Stimulated activated CD8-positive, alpha-beta memory T cell treated with anti-CD3 and anti-CD28 coated beads, Interleukin-2, amount 100 ng/mL, for 1 hour (primary cell): ENCODE measurements at regions not wholly inside any gene's neighbourhood (a gene's known extent, or its start where the extent isn't known, plus 50 kb on each side); places are given as distances from the start of the nearest gene placed in this dataset.
"Not testable (repeated sequence)": the region's sequence is repeated elsewhere in the genome, so short reads cannot be mapped to it uniquely, and the experiment has no call there.

Source experiments
- DNase-seq, 2 donors: peaks; one replicate each; pipeline ENCODE4 v3.0.0-alpha.2; 2020; ENCODE audit warnings: low read depth in 2 of 2

DNA sequence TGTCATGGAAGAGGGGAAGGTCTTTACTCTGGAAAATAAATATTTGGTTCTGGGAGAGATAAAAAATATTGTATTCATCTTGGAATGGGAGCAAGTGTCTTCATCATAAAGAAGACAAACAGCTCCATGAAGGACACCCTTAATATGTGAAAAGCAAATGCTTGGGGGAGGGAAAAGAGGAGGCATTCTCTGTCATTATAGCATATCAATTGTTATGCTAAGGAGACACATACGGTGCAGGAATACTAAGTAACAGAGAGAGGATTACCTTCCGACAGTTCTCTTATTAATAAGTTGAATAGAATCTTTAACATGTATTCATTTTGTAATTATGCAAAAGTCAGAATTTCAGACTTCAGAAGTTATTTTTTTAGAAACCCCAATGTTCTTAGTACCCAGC is 634.4 kb downstream of the UTRN start:
- no peak for DNase-seq

DNA sequence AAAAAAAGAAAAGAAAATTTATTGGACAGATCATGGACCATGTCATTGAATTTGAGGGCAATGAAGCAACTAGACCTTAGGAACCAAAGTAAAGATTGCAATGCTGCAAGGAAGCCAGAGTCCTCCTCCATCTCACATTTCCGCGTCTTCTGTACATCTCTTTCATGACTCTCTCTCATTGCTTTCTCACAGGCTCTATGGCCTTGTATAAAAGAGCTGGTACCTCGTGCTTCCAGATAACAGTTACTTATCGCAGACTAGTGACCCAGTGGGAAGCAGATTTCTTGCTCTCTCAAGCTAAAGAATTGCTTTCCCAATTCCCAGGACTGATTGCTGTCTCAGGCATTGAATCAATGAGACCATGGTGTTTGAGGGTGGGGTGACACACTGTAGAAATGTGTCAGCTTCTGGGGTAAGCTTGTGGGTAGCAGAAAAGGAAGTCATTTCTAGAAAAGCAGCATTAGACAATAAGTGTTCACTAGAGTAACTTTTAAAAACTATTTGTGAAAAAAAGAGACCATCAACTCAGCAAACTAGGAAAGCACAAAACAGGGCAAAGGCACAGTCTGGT is 635.3 kb downstream of the UTRN start:
- DNase-seq = no peak

DNA sequence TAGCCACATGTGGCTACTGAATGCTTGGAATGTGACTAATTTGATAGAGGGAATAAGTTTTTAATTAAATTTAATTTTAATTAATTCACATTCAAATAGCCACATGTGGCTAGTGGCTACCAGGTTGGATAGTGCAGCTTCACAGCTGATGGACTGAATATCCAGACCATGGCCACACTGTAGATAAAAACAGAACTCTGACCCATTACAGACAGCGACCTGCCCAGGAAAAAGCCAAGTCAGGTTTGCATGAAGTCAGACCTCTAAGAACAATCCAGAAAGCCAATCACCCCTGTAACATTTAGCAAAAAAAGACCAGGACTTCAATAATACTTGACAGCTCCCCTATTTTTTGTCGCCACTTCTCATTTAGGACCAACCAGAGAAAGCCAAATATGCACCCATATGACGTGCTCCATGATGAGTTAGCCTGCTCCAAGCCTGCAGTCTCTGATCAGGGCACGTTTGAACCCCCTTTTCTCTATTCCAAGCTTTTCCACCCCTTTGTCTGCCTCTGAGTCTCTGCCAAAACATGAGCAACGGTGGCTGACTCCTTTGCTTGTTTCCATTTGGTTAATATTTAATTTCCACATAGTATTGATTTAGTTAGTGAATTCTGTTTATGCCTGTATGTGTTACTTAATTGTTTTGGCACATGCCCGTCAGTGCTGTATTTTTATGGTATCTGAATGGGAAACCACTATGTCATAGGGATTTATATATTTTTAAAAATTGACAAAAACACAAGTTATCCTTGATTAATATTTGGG is 636.3 kb downstream of the UTRN start:
- DNase-seq = no peak

DNA sequence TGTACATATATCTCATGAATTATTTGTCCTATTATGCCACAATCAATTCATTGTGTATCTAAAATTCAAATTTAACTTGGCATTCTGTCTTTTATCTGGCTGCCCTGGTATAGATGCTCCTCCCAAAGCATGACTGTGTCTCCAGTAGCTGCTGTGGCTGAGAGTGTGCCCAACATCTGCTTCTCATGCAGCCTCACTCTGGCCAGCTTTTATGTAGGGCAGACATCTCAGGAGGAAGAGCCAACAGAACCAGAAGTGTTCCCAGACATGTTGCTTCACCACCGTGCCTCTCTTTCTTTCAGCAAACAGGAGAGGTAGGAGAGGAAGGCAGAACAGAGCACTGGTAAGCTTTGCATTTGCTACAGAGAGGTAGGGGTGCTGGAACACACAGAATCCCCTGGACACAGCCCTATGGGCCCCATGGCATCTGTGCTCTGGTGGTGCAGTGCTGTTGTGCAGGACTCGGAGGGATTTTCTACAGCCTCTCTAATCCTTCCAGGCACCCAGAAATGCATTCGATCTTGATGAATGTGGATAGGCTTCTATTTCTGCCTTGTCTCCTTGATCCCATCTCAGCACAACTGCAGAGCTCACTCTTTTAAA is 637.1 kb downstream of the UTRN start:
- no peak for DNase-seq

- DNase-seq = not testable (repeated sequence)
These were observed 637.8 kb downstream of the UTRN start for GRCh38 chr6:144922771-144923490.

GRCh38 chr6:144923491-144923787 is 638.3 kb downstream of the UTRN start:
- DNase-seq = not testable (repeated sequence)

DNA sequence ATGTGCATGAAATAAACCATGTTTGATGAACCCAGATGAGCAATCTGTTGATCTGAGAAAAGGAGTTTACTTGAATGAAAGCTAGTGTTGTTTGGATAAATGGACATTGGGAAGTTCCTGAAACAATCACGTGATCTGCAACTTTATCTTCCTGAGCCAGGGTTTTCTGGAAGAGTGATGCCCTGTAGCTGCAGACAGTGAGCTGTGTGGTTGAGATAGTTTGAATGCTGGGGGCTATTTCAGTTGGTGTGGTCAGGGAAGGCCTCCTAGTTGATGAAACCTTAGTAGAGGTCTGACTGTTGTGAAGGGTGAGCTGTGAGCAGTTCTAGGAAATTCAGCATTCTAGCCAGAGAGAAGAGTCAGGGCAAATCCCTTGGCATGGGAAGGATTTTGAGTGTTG is 643.7 kb downstream of the UTRN start:
- DNase-seq = no peak

- no peak for DNase-seq
These were observed 644.1 kb downstream of the UTRN start for GRCh38 chr6:144929262-144929661.

DNA sequence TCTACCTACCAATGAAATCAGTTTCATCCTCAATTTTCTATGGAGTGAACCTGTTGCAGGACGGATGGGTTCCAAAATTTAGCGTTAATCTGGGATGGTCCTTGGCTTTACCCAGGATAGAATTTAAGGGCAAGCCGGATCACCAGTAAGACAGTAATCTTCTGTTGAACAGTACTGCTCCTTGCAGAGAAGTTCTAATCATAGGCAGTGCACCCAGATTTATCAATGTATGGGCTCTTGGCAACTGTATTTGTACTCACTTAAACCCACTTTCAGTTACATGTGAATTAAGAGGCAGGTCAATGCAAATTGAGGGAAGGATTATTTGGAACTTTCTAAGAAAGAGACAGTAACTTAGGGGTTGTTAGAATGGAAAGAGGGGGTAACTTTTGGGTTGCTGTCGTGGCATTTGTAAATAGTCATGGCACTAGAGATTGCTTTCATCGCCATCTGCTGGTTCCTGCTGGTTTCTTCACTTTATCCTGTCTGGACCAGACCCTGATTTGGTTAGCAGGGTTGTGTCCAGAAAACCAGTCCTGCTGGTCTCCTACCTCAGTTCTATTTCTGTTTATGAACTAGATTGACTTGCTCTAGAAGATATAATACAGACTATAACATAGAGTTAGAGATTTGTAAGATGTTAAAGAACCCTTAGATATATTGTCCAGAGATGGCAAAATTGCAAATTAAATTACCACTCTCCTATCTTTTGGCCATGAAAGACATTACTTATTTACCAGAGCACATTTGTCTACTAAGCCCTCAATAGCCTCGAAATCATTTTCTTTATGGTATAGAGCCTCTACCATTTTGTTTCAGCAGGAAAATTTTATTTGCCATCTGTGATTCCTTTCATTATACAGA is 646.3 kb downstream of the UTRN start:
- DNase-seq = no peak

GRCh38 chr6:144932621-144933020 is 647.5 kb downstream of the UTRN start:
- DNase-seq = no peak

GRCh38 chr6:144935181-144935580 is 650.0 kb downstream of the UTRN start:
- DNase-seq = no peak

- DNase-seq = no peak
These were observed 650.5 kb downstream of the UTRN start for GRCh38 chr6:144935661-144936060.

DNA sequence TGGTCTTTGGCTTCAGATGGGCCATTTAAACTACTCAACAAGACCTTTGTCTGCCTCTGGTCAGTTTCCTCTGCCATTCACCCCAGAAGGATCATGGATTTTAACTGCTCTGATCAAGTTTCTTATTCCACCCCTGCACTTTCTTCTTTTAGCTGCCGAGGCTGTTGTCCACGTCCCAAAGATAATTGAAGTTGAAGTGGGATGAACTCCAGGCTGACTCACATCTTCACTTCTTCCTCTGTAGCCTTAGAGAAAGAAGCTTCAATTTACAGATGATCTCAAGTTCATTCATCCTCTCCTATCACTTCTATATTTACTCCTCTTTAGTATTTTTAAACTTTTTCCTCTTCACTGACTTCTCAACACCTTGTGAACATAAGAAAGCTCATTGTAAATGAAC is 651.6 kb downstream of the UTRN start:
- DNase-seq = no peak

DNA sequence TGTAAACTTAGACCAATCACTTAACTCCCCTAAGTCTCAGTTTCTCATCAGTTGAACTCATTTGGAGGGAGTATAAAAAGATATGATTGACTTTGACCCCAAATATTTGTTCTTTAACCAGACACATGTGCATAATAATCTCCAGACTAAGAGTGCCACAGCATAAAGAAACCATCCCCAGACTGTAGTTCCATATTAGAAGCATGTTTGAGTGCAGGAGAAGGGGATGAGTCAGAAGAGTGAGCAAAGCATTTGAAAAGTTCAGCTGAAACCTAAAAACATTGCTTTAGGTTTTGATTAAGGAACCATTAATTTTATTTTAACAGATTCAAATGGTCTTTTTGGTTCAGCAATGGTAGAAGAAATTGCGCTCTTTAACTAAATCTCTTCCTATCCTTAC is 654.8 kb downstream of the UTRN start:
- no peak for DNase-seq

- DNase-seq = no peak
These were observed 659.0 kb downstream of the UTRN start for GRCh38 chr6:144944106-144944505.

DNA sequence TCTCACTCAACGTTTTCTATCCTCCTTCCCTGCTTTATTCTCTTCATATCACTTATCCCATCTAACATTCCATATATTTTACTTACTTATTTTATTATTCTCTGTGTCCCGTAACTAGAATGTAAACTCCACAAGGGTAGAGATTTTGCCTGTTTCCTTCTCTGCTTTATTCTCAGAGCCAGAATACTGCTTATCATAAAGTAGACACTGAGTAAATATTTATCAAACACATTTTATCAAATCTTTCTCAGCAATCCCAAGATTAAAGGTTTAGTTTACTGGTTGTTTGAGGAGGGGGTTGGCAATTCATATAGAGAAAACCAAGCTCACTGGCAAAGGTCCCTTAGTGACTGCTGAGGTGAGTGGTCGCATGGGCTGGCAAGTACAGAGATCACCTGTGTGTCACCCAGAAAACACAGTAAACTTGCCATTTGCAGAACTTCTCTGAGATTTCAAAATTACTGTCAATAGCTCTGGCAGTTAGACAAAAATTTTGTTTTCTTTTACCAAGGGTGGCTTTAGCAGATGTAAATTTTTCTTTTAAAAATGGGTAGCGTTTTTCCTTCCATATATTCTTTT is 662.4 kb downstream of the UTRN start:
- no peak for DNase-seq

GRCh38 chr6:144951730-144952437 is 666.7 kb downstream of the UTRN start:
- no peak for DNase-seq

DNA sequence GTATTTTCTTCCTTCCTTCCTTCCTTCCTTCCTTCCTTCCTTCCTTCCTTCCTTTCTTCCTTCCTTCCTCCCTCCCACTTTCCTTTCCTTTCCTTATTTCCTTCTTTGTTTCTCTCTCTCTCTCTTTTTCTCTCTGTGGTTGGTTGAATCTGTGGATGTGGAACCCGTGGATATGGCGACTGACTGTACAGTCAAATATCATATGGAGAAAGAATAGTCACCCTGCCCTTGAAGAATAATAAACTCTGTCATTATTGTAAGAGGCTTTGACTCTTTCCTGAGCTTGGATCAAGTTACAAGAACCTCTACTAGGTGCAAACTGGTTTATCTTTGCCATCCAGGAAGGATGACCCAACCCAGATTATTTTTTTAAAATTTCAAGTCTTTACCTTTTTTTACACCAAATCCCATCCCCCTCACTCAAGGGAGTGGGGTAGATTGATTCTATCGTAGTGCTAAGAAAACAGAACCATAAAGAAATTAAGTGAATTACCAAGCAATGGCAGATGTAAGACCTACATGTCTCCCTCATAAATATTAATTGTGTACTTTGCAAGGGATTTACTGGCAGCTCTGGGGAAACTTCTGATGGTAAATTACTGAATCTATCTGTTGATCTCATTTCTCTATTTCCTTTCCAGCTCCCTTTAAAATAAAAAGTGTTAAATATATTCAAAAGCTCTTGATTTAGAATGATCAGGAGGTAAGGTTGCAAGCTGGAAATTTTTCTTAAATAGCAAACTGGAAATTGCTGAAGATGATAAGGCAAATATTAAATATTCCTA is 667.5 kb downstream of the UTRN start:
- DNase-seq = no peak

DNA sequence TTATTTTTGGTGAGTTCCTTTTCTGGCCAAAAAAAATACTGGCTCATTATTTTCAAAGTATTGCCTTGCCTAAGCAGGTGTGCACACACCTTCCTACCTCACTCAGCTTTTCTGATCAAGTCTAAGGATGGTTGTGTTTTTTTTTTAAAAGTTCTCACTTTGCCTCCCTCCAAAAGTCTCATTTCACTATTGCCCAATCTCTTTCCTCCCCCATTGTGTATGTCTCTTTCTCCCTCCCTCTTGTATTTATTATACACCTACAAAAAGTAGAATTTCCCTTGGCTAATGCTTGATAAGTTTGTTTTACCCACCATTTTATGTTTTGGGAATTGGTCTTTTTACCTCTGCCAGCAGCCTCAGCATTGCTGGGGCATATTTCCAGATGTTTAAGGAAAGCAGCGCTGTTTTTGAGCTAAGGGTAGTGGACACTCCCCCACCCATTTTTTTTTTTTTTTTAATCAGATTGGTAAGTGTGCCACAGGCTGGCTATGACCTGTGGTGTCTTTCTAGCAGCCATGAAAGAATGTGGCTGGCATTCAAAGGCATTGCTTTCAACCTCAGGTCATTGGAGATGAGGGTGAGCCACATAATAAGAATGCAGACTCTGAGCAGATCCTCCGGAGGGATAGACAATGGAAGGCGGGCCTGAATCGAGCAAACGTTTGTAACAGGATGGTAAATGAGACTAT is 668.6 kb downstream of the UTRN start:
- no peak for DNase-seq

- DNase-seq = no peak
These were observed 669.1 kb downstream of the UTRN start for GRCh38 chr6:144954241-144954556.
